Kidney (tissue), 13 donors: ENCODE measurements at regions not wholly inside any gene's neighbourhood (a gene's known extent, or its start where the extent isn't known, plus 50 kb on each side); places are given as distances from the start of the nearest gene placed in this dataset.

Experiments used
- DNase-seq, 5 donors: peaks; one replicate each; pipeline ENCODE4 v3.0.0-alpha.2; 2013 to 2020
- FAIRE-seq: peaks from 2 replicates; lab custom pipeline; 2012; peaks lifted over from hg19 to GRCh38; lab: Jason Lieb, UNC
- H3K27ac ChIP-seq, 2 donors: one replicate each; pipeline ENCODE4 v1.7.0; 2013; ENCODE audit warnings: low read depth in 2 of 2, low read length in 2 of 2, inconsistent platforms in 1 of 2
- H3K27me3 ChIP-seq: one replicate; pipeline ENCODE4 v1.7.1; 2013; ENCODE audit warnings: low read length, inconsistent platforms; ENCODE audit not compliant: control insufficient read depth, insufficient read depth
- H3K36me3 ChIP-seq, 3 donors: one replicate each; pipeline versions ENCODE4 v1.7.0 to v1.7.1; 2013; ENCODE audit warnings: low read length in 3 of 3, control low read depth in 1 of 3, inconsistent platforms in 1 of 3; ENCODE audit not compliant: insufficient read depth in 3 of 3, control insufficient read depth in 2 of 3
- H3K4me1 ChIP-seq, 3 donors: one replicate each; pipeline versions ENCODE4 v1.7.0 to v1.7.1; 2013; ENCODE audit warnings: low read length in 3 of 3, inconsistent platforms in 1 of 3, low read depth in 1 of 3; ENCODE audit not compliant: control insufficient read depth in 2 of 3, insufficient read depth in 2 of 3
- H3K4me3 ChIP-seq, 3 donors: one replicate each; pipeline versions ENCODE4 v1.7.0 to v1.8.1; 2013; ENCODE audit warnings: low read length in 3 of 3, control low read depth in 1 of 3, inconsistent platforms in 1 of 3
- H3K9ac ChIP-seq, 3 donors: one replicate each; pipeline versions ENCODE4 v1.7.0 to v1.7.1; 2013; ENCODE audit warnings: low read length in 3 of 3, control low read depth in 1 of 3, inconsistent platforms in 1 of 3
- H3K9me3 ChIP-seq, 3 donors: one replicate each; pipeline versions ENCODE4 v1.7.0 to v1.7.1; 2013; ENCODE audit warnings: low read length in 3 of 3, control low read depth in 1 of 3, inconsistent platforms in 1 of 3; ENCODE audit not compliant: control insufficient read depth in 2 of 3, insufficient read depth in 1 of 3
- CTCF ChIP-seq: IDR thresholded peaks from 3 replicates; pipeline ENCODE4 v1.5.1; 2012; ENCODE audit warnings: mild to moderate bottlenecking, moderate library complexity, borderline replicate concordance; ENCODE audit not compliant: insufficient read depth; ENCODE audit errors: extremely low read depth
- intact Hi-C: fragments of 100-400 bp; cut with DNase I; formaldehyde crosslinking; loops from one replicate; pipeline ENCODE4 v1.11.1; 2022
- donor health status: control.
- donor health status: control.
- donor health status: control.
- donor health status: control.
- donor health status: control.
- donor health status: DM: yes; HTN: yes; CAD: no.
- donor health status: Normal renal cell carcinoma (clear cell type).

GRCh38 chr5:109917154-109917546 is 227.4 kb downstream of the MAN2A1 start:
- H3K4me1 ChIP-seq: no peaks in the 10 kb centered on the region
- intact Hi-C loops: no loop called here
- FAIRE-seq: no peak
- DNase-seq: no peak
- H3K9me3 ChIP-seq: no peaks in the 10 kb centered on the region
- TF ChIP-seq CTCF: no peak
- H3K9ac ChIP-seq: no peak overlapping the region
- no peaks in the 10 kb centered on the region for H3K36me3 ChIP-seq
- H3K27me3 ChIP-seq: no peaks in the 10 kb centered on the region
- H3K4me3 ChIP-seq: no peak overlapping the region
- H3K27ac ChIP-seq: no peak overlapping the region

- no peak for FAIRE-seq
- TF ChIP-seq CTCF: no peak
- Histone ChIP-seq H3K36me3 (no peaks in the 10 kb centered on the region), H3K4me3 (no peak overlapping the region), H3K9me3 (no peaks in the 10 kb centered on the region), H3K27ac (no peak overlapping the region), H3K9ac (no peak overlapping the region), H3K4me1 (peaks cover 0 to 3% (median 0%) of the 10 kb centered on the region in 3 donors), H3K27me3 (no peaks in the 10 kb centered on the region)
- no peak for DNase-seq
- intact Hi-C loops: no loop called here
Measured at GRCh38 chr5:109917966-109918365, 228.2 kb downstream of the MAN2A1 start.

- TF ChIP-seq CTCF: no peak
- Histone ChIP-seq H3K4me1 (peaks cover 0 to 3% (median 0%) of the 10 kb centered on the region in 3 donors), H3K36me3 (no peaks in the 10 kb centered on the region), H3K27ac (no peak overlapping the region), H3K4me3 (no peak overlapping the region), H3K9me3 (no peaks in the 10 kb centered on the region), H3K9ac (no peak overlapping the region), H3K27me3 (no peaks in the 10 kb centered on the region)
- intact Hi-C loops: no loop called here
- no peak for DNase-seq
- FAIRE-seq: no peak
Measured at GRCh38 chr5:109920736-109921135, 231.0 kb downstream of the MAN2A1 start.

GRCh38 chr5:109921735-109922380 is 232.1 kb downstream of the MAN2A1 start:
- H3K36me3 ChIP-seq: no peaks in the 10 kb centered on the region
- intact Hi-C loops: no loop called here
- TF ChIP-seq CTCF: no peak
- DNase-seq: peak in 1 of 5 donors; percentile 16
- FAIRE-seq: no peak
- no peaks in the 10 kb centered on the region for H3K27me3 ChIP-seq
- H3K27ac ChIP-seq: no peak overlapping the region
- no peak overlapping the region for H3K4me3 ChIP-seq
- peaks cover 0 to 3% (median 0%) of the 10 kb centered on the region in 3 donors for H3K4me1 ChIP-seq
- no peak overlapping the region for H3K9ac ChIP-seq
- no peaks in the 10 kb centered on the region for H3K9me3 ChIP-seq
